ENCODE measurements at regions not wholly inside any gene's neighbourhood (a gene's known extent, or its start where the extent isn't known, plus 50 kb on each side); places are given as distances from the start of the nearest gene placed in this dataset.

DNA sequence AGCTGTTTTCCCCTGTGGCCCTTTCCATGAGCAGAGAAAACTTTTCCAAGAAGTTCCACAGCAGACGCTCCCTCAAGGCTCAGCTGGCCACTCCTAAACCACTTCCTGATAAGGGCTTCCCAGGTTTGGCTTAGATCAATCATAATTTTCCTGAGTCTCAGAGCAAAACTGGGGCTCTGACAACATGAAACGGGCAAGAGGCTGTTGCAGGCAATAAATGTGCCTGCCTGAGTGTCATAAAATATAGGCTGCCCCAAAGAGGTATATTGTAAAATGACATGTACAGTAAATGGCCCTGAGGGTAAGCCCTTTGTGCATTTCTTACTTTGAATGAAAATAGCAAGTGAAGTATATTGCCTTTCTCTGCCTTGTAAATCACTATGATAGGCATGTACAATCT, 105.6 kb upstream of the UXS1 start:
- H2BK12ac ChIP-seq (ENCODE audit: insufficient read length, low read depth, low read length), result no peak overlapping the region
- no peak overlapping the region for H3K23ac ChIP-seq (ENCODE audit: insufficient read length, low read depth, low read length)
- Mint-ChIP-seq H3K36me3 (ENCODE audit: insufficient read depth in 1 of 3, low read depth in 3 of 3) (no peaks in the 10 kb centered on the region; a peak in 1 of 7 replicates), H3K27me3 (ENCODE audit: low read depth) (no peaks in the 10 kb centered on the region; the same call in 1 of the 2 replicates), H3K4me1 (peaks cover 0 to 3% of the 10 kb centered on the region in 2 experiments; a peak in 2 of 4 replicates), H3K9me3 (no peaks in the 10 kb centered on the region; a peak in 1 of 5 replicates), H3K4me3 (no peak overlapping the region), H3K27ac (no peak overlapping the region)
- no peak overlapping the region for H2BK20ac ChIP-seq (ENCODE audit: low read depth, low read length, poor library complexity, severe bottlenecking)
- H4K5ac ChIP-seq (ENCODE audit: insufficient read length, low read depth, low read length), result no peak overlapping the region
- no peak overlapping the region for H3K27ac ChIP-seq (ENCODE audit: insufficient read length, low read depth, low read length)
- no peaks in the 10 kb centered on the region for H3K79me1 ChIP-seq (ENCODE audit: insufficient read depth, low read depth, low read length, poor library complexity, severe bottlenecking)
- H3T11ph ChIP-seq (ENCODE audit: low read length), result no peak overlapping the region
- H4K20me1 ChIP-seq (ENCODE audit: control insufficient read depth, insufficient read depth, insufficient read length), result no peaks in the 10 kb centered on the region
- no peak overlapping the region for H4K8ac ChIP-seq (replicated peaks; ENCODE audit: insufficient read length, low read depth, low read length)
- no peaks in the 10 kb centered on the region for H3K9me3 ChIP-seq (ENCODE audit: control insufficient read depth, low read depth, low read length)
- no peak for DNase-seq
- no peak overlapping the region for H3K56ac ChIP-seq (ENCODE audit: insufficient read length, low read depth, low read length)
- H3K23me2 ChIP-seq (ENCODE audit: insufficient read length, low read depth, low read length, poor library complexity, severe bottlenecking), result no peaks in the 10 kb centered on the region
- TF ChIP-seq, protein P1, sequence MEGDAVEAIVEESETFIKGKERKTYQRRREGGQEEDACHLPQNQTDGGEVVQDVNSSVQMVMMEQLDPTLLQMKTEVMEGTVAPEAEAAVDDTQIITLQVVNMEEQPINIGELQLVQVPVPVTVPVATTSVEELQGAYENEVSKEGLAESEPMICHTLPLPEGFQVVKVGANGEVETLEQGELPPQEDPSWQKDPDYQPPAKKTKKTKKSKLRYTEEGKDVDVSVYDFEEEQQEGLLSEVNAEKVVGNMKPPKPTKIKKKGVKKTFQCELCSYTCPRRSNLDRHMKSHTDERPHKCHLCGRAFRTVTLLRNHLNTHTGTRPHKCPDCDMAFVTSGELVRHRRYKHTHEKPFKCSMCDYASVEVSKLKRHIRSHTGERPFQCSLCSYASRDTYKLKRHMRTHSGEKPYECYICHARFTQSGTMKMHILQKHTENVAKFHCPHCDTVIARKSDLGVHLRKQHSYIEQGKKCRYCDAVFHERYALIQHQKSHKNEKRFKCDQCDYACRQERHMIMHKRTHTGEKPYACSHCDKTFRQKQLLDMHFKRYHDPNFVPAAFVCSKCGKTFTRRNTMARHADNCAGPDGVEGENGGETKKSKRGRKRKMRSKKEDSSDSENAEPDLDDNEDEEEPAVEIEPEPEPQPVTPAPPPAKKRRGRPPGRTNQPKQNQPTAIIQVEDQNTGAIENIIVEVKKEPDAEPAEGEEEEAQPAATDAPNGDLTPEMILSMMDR (conservative IDR thresholded peaks at IDR 0.05), result no peak
- H3K79me2 ChIP-seq (ENCODE audit: insufficient read depth, low read length), result no peaks in the 10 kb centered on the region
- H3K4me1 ChIP-seq (ENCODE audit: insufficient read depth, low read length), result no peaks in the 10 kb centered on the region
- H3K14ac ChIP-seq (ENCODE audit: insufficient read depth, low read length), result no peak overlapping the region
- no peaks in the 10 kb centered on the region for H3K27me3 ChIP-seq (ENCODE audit: insufficient read depth, low read length)
- H2BK15ac ChIP-seq (ENCODE audit: low read depth, low read length), result no peak overlapping the region
- no peak overlapping the region for H2AFZ ChIP-seq (ENCODE audit: low read length)
- no peak overlapping the region for H2AK5ac ChIP-seq (ENCODE audit: insufficient read length, low read length)
- no peak overlapping the region for H2BK120ac ChIP-seq (ENCODE audit: low read depth, low read length, poor library complexity, severe bottlenecking)
- no CpG with 5 or more reads among the region's 2 CpGs for WGBS (ENCODE audit: extremely low coverage, insufficient read length, low lambda C conversion rate)
- H2BK5ac ChIP-seq (ENCODE audit: insufficient read length, low read length), result no peak overlapping the region
- H4K91ac ChIP-seq (ENCODE audit: insufficient read length, low read depth, low read length), result no peak overlapping the region
- no peak overlapping the region for H3K9ac ChIP-seq (ENCODE audit: extremely low read depth, insufficient read length, low read length)
- no peak overlapping the region for H3K4ac ChIP-seq (ENCODE audit: low read depth, low read length)
- H3K4me2 ChIP-seq (ENCODE audit: insufficient read depth, insufficient read length, low read length), result no peak overlapping the region
- no peak overlapping the region for H3K18ac ChIP-seq (ENCODE audit: insufficient read length, low read depth, low read length)

Measured in H9 (cell line).